ENCODE measurements at regions not wholly inside any gene's neighbourhood (a gene's known extent, or its start where the extent isn't known, plus 50 kb on each side); places are given as distances from the start of the nearest gene placed in this dataset.

DNA sequence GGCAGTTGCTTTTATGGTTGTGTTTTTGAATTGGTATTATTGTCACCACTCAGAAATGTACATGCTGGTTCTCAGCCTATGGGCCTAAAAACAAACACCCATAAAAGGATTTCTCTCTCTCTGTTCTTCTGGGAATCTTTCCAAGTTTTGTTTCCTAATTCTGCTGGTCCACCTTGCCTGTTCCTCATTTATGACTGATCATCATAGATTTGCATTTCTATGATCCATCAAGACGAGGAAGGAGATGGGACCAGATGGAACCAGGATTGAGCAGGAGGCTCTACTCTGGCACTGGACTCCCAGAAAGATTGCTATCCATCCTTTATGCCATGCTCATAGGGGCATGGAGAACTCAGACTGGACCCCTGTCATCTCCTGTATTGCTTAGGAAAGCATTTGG lies 162.2 kb downstream of the C1orf94 start:
- ATAC-seq (ENCODE audit: low FRiP score) (no peak), DNase-seq (ENCODE audit: low spot score) (no peak)
- TF ChIP-seq, protein P1, sequence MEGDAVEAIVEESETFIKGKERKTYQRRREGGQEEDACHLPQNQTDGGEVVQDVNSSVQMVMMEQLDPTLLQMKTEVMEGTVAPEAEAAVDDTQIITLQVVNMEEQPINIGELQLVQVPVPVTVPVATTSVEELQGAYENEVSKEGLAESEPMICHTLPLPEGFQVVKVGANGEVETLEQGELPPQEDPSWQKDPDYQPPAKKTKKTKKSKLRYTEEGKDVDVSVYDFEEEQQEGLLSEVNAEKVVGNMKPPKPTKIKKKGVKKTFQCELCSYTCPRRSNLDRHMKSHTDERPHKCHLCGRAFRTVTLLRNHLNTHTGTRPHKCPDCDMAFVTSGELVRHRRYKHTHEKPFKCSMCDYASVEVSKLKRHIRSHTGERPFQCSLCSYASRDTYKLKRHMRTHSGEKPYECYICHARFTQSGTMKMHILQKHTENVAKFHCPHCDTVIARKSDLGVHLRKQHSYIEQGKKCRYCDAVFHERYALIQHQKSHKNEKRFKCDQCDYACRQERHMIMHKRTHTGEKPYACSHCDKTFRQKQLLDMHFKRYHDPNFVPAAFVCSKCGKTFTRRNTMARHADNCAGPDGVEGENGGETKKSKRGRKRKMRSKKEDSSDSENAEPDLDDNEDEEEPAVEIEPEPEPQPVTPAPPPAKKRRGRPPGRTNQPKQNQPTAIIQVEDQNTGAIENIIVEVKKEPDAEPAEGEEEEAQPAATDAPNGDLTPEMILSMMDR (IDR thresholded peaks at IDR 0.05), result no peak

DNA sequence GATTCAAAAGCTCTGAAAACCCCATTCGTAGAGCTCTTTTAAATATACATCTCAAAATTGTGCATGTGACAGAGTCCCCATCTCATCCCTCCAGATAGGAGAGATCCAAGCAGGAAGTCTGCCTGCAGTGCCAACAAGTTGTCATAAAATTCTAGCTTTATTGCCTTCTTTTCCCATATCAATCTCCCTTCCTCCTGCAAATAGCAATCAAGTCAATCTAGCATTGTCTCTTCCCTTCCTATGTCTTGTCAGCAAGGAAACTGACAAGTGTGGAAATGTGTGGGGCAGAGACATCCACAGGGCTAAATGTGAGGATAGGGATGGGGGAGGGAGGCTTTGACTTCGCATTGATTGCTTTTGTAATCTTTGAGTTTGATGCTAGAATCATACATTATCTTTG lies 165.2 kb downstream of the C1orf94 start:
- ATAC-seq (ENCODE audit: low FRiP score) (no peak), DNase-seq (ENCODE audit: low spot score) (no peak)
- TF ChIP-seq, protein P1 (IDR thresholded peaks at IDR 0.05), result no peak

DNA sequence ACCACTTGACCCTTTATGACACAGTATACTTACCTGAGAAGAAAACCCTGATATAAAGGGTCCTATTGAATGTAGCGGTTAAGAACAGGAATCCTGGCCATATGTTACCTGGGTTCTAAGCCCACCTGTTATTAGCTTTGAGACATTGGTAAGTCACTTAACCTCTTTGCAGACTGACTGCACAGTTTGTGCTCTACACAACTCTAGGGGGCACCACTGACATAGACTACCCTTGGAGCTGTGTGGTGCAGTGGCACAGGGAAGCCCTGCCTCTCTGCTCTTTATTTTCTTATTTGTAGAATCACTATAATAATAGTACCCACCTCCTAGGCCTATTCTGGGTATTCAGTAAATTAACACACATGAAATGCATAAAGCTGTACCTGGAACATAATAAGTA lies 165.6 kb downstream of the C1orf94 start:
- no peak for DNase-seq (ENCODE audit: low spot score)
- no peak for ATAC-seq (ENCODE audit: low FRiP score)
- TF ChIP-seq, protein P1 (IDR thresholded peaks at IDR 0.05), result no peak

DNA sequence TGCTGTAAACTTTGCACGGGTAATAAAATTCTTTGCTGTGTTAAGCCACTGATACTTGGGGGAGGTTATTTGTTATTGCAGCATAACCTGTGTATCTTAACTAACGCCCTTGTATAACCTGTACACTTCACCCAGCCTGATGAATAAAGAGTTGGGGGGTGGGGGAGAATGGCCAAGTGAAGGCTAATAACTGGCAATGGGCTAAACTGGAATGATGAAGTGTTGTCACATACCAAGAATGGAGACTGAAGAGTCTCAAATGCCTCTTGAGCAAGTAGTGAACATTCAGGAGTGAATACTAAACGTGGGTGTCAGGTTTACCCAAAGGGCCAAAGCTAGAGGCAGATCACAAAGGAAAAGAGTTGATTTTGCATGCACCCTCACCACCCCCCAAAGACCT lies 169.4 kb downstream of the C1orf94 start:
- ATAC-seq (ENCODE audit: low FRiP score) (no peak), DNase-seq (ENCODE audit: low spot score) (no peak)
- TF ChIP-seq, protein P1 (IDR thresholded peaks at IDR 0.05), result no peak

DNA sequence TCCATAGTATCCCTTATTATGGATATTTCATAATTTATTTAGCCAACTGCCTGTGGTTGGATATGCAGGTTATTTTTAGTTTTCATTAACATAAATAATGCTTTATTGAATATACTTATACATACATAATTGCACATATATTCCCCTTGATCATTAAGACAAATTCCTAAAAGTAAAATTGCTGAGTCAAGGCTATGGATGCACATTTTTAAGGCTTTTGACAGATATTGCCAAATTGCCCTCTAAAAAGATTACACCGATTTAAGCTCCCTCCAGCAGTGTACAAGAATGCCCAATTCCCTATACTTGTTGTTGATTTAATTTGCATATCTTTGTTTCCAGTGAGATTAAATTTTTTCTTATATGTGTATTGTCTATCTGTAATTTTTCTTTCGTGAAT lies 176.7 kb downstream of the C1orf94 start:
- DNase-seq (ENCODE audit: low spot score), result no peak
- TF ChIP-seq, protein P1 (IDR thresholded peaks at IDR 0.05), result no peak
- ATAC-seq (ENCODE audit: low FRiP score), result no peak

DNA sequence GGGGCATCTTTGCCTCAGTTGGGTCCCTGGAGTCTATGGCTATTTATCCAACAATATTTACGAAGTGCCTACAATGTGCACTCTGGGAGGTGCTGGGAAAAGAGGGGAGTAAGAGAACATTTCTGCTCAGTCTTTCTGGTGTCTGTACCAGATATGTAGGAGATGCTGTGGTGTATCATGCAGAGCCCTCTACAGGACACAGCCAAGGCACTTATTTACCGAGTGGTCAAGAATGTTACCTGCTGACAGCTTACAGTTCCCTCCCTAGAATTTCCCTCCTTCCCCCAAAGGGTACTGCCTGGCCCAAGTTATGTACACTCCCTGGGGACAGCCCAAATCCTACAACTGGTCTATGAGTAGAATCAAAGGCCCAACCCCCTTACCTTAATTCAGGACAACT lies 177.7 kb downstream of the C1orf94 start:
- no peak for ATAC-seq (ENCODE audit: low FRiP score)
- DNase-seq (ENCODE audit: low spot score), result no peak
- TF ChIP-seq, protein P1 (IDR thresholded peaks at IDR 0.05), result no peak

DNA sequence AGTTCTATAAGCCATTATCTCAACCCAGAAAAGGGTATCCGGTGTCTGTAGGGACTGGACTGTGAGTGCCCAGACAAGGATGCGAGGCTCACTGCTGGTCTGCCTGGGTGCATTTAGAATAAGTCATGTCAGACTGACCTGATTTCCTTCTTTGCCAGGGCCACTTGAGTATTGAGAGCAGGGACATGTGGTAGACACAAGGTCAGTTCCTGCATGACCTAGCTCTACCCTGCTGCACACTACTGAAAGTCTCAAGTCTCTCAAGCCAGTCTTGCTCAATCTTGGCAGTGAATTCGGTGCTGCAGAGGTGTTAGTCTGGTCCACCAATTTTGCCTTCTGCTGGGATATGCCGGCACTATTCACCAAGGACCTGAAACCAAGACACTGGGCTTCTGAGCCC lies 180.1 kb downstream of the C1orf94 start:
- no peak for DNase-seq (ENCODE audit: low spot score)

More for the DNA sequence above, 180.1 kb downstream of the C1orf94 start:
- no peak for ATAC-seq (ENCODE audit: low FRiP score)
- TF ChIP-seq, protein P1 (IDR thresholded peaks at IDR 0.05), result no peak

Measured in omental fat pad (tissue), 3 donors.